Smooth muscle cell (in vitro differentiated cells): ENCODE measurements at regions not wholly inside any gene's neighbourhood (a gene's known extent, or its start where the extent isn't known, plus 50 kb on each side); places are given as distances from the start of the nearest gene placed in this dataset.

Experiments
- DNase-seq: peaks from one replicate; lab custom pipeline; 2025; ENCODE audit not compliant: unreplicated experiment; lab: John Stamatoyannopoulos, UW
- H2AFZ ChIP-seq: fragments of 200-600 bp; sonication (generic); 2 replicates; pipeline ENCODE4 v1.6.0; 2016; ENCODE audit warnings: antibody characterized with exemption, low read depth, mild to moderate bottlenecking
- H3F3A ChIP-seq: fragments of 200-600 bp; sonication (generic); 2 replicates; pipeline ENCODE4 v1.6.0; 2017; ENCODE audit warnings: antibody characterized with exemption, low read depth
- H3K27ac ChIP-seq: fragments of 200-600 bp; sonication (generic); 2 replicates; pipeline ENCODE4 v1.5.1; 2016; ENCODE audit warnings: low read depth, mild to moderate bottlenecking
- H3K27me3 ChIP-seq: fragments of 200-600 bp; sonication (generic); 2 replicates; pipeline ENCODE4 v1.6.1; 2016; ENCODE audit warnings: low read depth, mild to moderate bottlenecking
- H3K36me3 ChIP-seq: fragments of 200-600 bp; sonication (generic); 2 replicates; pipeline ENCODE4 v1.5.1; 2016; ENCODE audit warnings: low read depth
- H3K4me1 ChIP-seq: fragments of 200-600 bp; sonication (generic); 2 replicates; pipeline ENCODE4 v1.5.1; 2016; ENCODE audit warnings: low read depth
- H3K4me2 ChIP-seq: fragments of 200-600 bp; sonication (generic); 2 replicates; pipeline ENCODE4 v1.6.0; 2016; ENCODE audit warnings: mild to moderate bottlenecking
- H3K4me3 ChIP-seq: fragments of 200-600 bp; sonication (generic); 2 replicates; pipeline ENCODE4 v1.5.1; 2016; ENCODE audit warnings: mild to moderate bottlenecking
- H3K79me2 ChIP-seq: fragments of 200-600 bp; sonication (generic); 2 replicates; pipeline ENCODE4 v1.6.0; 2016; ENCODE audit warnings: low read depth, mild to moderate bottlenecking
- H3K9ac ChIP-seq: fragments of 200-600 bp; sonication (generic); 2 replicates; pipeline ENCODE4 v1.6.0; 2016; ENCODE audit warnings: low read depth
- H3K9me3 ChIP-seq: fragments of 200-600 bp; sonication (generic); replicated peaks from 2 replicates; pipeline ENCODE4 v1.5.1; 2016; ENCODE audit warnings: low read depth
- H4K20me1 ChIP-seq: fragments of 200-600 bp; sonication (generic); 2 replicates; pipeline ENCODE4 v1.6.0; 2016; ENCODE audit warnings: low read depth
- CTCF ChIP-seq: fragments of 200-600 bp; sonication (generic); IDR thresholded peaks from 2 replicates; pipeline ENCODE4 v1.5.1; 2017; ENCODE audit warnings: borderline replicate concordance, mild to moderate bottlenecking, antibody characterized with exemption; ENCODE audit not compliant: insufficient read depth, poor library complexity, severe bottlenecking
- WGBS: methylation state at CpG from one replicate; pipeline ENCODE4 v1.1.7; 2016; ENCODE audit warnings: low lambda C conversion rate; 5-methylcytosine and 5-hydroxymethylcytosine counted together

GRCh38 chrX:475926-476723 lies 89.4 kb upstream of the PPP2R3B start:
- Histone ChIP-seq H3K79me2 (no peaks in the 10 kb centered on the region), H3K4me2 (no peak overlapping the region), H3K4me3 (no peak overlapping the region), H3F3A (no peaks in the 10 kb centered on the region), H3K4me1 (no peaks in the 10 kb centered on the region), H3K27me3 (no peaks in the 10 kb centered on the region), H2AFZ (no peak overlapping the region), H3K9ac (no peak overlapping the region), H4K20me1 (no peaks in the 10 kb centered on the region), H3K36me3 (no peaks in the 10 kb centered on the region), H3K9me3 (no peaks in the 10 kb centered on the region), H3K27ac (no peak overlapping the region)
- 87% methylated on average over 36 of the region's 36 CpGs for WGBS
- DNase-seq = no peak
- no peak for TF ChIP-seq CTCF

GRCh38 chrX:476724-477075 lies 90.0 kb upstream of the PPP2R3B start:
- H3K79me2 ChIP-seq = no peaks in the 10 kb centered on the region
- no peak overlapping the region for H2AFZ ChIP-seq
- no peak overlapping the region for H3K4me3 ChIP-seq
- no peak for TF ChIP-seq CTCF
- no peak overlapping the region for H3K9ac ChIP-seq
- no peaks in the 10 kb centered on the region for H3K9me3 ChIP-seq
- no peaks in the 10 kb centered on the region for H4K20me1 ChIP-seq
- 96% methylated on average over 21 of the region's 21 CpGs for WGBS
- H3F3A ChIP-seq = no peaks in the 10 kb centered on the region
- H3K4me2 ChIP-seq = no peak overlapping the region
- H3K36me3 ChIP-seq = no peaks in the 10 kb centered on the region
- no peaks in the 10 kb centered on the region for H3K27me3 ChIP-seq
- H3K4me1 ChIP-seq = no peaks in the 10 kb centered on the region
- DNase-seq = no peak
- no peak overlapping the region for H3K27ac ChIP-seq

GRCh38 chrX:477441-478012 lies 90.8 kb upstream of the PPP2R3B start:
- no peak overlapping the region for H3K4me2 ChIP-seq
- H4K20me1 ChIP-seq = no peaks in the 10 kb centered on the region
- H3F3A ChIP-seq = no peaks in the 10 kb centered on the region
- H3K27me3 ChIP-seq = no peaks in the 10 kb centered on the region
- no peak for DNase-seq
- H3K9ac ChIP-seq = no peak overlapping the region
- TF ChIP-seq CTCF = no peak
- no peak overlapping the region for H3K27ac ChIP-seq
- H3K9me3 ChIP-seq = no peaks in the 10 kb centered on the region
- no peaks in the 10 kb centered on the region for H3K4me1 ChIP-seq
- no peak overlapping the region for H2AFZ ChIP-seq
- H3K4me3 ChIP-seq = no peak overlapping the region
- H3K36me3 ChIP-seq = no peaks in the 10 kb centered on the region
- no peaks in the 10 kb centered on the region for H3K79me2 ChIP-seq
- WGBS = 90% methylated on average over 18 of the region's 18 CpGs
